ENCODE measurements at regions not wholly inside any gene's neighbourhood (a gene's known extent, or its start where the extent isn't known, plus 50 kb on each side); places are given as distances from the start of the nearest gene placed in this dataset.
"Not testable (repeated sequence)": the region's sequence is repeated elsewhere in the genome, so short reads cannot be mapped to it uniquely, and the experiment has no call there.

DNA sequence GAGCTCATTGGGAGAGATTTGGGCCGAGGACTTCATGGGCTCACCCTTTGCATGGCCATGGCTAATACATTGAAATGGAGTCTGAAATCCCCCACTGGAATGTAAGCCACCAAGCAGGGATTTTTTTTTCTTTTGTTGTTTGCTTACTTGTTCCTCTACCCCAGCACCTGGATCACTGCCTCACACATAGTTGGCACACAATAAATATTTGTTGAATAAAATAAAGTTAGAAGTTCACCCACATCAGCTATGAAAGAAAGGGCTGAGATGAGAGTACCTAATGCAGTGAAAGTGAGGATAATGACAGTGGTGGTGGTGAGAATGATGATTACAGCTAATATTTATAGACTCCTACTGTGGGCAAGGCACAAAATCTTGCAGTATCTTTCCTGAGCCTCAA lies 98.1 kb upstream of the ANXA1 start:
- DNase-seq, result no peak

DNA sequence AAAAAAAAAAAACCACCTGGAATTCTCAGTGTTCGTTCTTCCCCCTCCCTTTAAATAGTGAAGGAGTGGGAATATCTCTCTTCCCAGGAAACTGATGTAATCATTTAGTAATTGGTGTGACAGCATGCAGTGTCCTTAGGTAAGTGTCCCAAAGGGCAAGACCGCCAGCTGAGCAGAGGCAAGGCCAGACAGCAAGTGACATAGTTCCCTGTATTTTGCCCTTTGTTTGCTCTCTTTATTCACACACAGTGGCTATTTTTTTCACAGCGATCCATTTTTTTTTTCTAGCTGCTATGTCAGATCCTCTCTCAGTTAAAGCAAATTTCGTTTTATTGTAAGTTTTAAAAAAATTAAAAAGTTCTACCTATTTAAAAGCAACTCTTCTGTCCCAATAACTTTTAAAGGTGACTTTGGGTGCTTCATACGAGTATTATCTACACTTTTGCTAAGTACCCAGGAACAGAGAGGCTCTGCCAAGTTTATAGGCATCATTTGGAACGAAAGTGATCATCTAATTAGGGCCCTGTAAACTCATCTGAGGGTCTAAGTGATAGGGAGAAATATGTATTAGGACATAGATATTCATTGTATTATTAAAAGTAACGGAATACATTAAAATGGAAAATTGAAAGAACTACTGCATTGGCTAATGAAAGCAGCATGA lies 98.2 kb upstream of the ALDH1A1 start:
- DNase-seq, result no peak

GRCh38 chr9:73050065-73050816 lies 97.4 kb upstream of the ALDH1A1 start:
- no peak for DNase-seq

DNA sequence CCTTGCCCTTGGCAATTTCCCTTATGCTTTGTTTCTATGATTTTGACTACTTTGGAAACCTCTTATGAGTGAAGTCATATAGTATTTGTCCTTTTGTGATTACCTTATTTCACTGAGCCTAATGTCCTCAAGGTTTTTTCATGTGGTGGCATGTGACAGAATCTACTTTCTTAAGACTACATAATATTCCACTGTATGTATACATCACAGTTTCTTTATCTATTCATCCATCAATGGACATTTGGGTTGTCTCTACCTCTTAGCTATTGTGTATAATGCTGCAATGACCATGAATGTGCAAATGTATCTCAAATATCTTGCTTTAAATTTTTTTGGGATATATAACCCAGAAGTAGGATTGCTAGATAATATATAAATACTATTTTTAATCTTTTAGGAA lies 96.4 kb upstream of the ALDH1A1 start:
- no peak for DNase-seq

DNA sequence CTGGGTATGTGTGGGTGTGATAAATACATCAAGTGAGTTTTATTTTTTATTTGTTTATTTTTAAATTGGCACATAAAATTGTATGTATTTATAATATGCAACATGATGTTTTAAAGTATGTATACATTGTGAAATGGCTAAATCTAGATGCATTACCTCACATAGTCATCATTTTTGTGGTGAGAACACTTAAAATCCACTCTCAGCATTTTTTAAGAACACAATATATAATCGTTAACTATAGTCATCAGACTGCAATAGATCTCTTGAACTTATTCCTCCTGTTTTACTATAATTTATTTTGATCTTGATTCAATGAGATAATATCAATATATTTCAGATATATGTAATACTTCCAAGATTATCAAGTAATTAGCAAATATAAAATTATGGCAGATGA lies 93.9 kb upstream of the ALDH1A1 start:
- no peak for DNase-seq

GRCh38 chr9:73044776-73045175 lies 91.9 kb upstream of the ALDH1A1 start:
- not testable (repeated sequence) for DNase-seq

GRCh38 chr9:73042155-73042554 lies 89.3 kb upstream of the ALDH1A1 start:
- DNase-seq, result no peak

- DNase-seq, result peak in 1 of 2 experiments; percentile 6
Measured at GRCh38 chr9:73039271-73040263, 86.7 kb upstream of the ALDH1A1 start.

GRCh38 chr9:73038613-73039012 lies 85.8 kb upstream of the ALDH1A1 start:
- no peak for DNase-seq

GRCh38 chr9:73038089-73038509 lies 85.2 kb upstream of the ALDH1A1 start:
- DNase-seq, result peak in 1 of 2 experiments; percentile 0

GRCh38 chr9:73037613-73038012 lies 84.8 kb upstream of the ALDH1A1 start:
- DNase-seq, result no peak

DNA sequence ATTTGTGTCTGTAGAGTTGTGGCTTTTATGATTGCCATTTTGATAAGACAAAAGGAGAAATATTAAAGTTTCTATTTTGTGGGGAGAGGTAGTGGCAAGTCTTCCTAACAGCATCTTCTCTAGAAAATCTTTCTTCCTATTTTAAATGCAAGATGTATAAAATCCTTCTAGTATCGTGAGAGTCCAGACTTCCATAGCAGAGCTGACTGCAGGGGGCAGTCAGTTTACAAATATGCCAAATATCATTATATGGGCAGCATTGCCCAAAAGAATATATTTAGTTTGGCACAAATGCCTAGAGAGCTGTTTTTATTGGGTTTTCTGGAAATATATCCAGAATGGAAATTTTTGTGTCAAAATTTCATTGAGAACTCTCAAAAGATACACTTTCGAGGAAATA lies 82.1 kb upstream of the ALDH1A1 start:
- DNase-seq, result no peak

DNA sequence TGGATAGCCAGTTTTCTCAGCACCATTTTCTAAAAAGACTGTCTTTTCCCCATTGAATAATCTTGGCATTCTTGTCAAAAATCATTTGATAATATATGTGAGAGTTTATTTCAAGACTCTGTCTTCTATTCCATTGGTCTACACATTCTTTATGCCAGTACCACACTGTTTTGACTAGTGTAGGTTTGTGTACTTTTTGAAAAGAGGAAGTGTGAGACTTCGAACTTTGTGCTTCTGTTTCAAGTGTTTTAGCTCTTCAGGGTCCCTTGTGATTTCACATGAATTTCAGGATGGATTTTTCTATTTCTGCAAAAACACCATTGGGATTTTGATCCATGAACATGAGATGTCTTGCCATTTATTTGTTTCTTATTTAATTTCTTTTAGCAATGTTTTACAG lies 78.5 kb upstream of the ALDH1A1 start:
- no peak for DNase-seq

GRCh38 chr9:73030370-73031030 lies 77.6 kb upstream of the ALDH1A1 start:
- DNase-seq, result no peak

GRCh38 chr9:73029346-73029745 lies 76.5 kb upstream of the ALDH1A1 start:
- DNase-seq, result no peak

DNA sequence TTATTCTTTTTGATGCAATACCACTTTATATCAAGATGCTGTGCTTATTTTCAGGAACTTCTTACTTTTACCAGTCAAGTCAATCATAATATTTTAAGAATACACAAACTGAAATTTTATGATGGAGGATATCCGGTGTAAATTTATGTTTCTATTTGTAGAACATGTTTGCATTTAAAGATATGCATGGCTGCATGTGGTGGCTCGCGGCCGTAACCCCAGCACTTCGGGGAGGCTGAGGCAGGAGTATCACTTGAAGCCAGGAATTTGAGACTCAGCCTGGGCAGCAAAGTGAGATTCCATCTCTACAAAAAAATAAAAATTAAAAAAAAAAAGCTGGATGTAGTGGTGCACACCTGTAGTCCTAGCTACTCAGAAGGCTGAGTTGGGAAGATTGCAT lies 73.5 kb upstream of the ALDH1A1 start:
- DNase-seq, result no peak

DNA sequence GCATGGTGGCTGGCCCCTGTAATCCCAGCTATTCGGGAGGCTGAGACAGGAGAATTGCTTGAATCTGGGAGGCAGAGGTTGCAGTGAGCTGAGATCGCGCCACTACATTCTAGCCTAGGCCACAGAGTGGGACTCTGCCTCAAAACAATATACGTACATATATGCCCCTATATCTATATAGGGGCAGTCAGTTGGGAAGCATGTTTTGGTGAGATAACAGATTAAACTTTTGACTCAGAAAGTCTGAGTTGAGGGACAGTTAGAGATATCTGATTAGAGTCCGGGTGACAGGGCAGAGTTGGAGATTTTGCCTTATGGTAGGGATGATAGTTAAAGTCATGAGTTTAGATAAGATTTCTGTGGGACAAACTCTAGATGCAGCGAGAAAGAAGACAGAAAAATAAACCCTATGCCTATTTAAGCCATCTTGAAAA lies 71.8 kb upstream of the ALDH1A1 start:
- no peak for DNase-seq

GRCh38 chr9:73023025-73023541 lies 70.2 kb upstream of the ALDH1A1 start:
- DNase-seq, result peak; percentile 9 to 29

DNA sequence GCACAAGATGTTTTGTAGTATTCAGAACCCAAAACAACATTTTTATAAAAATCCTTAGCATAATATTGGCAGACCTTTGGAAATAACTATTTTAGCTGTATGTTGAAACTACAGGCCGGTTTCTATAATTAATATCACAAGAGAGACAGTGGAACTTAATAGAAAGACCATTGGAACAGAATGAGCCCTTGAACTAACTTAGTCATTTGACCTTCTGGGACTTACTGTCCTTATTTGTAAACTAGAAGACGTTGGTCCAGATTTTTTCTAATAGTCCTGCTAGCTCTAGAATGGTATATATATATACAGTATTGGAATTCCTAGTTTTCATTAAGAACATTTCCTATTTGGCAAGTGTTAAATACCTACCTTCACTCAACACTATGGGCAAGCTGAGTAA lies 69.5 kb upstream of the ALDH1A1 start:
- no peak for DNase-seq

DNA sequence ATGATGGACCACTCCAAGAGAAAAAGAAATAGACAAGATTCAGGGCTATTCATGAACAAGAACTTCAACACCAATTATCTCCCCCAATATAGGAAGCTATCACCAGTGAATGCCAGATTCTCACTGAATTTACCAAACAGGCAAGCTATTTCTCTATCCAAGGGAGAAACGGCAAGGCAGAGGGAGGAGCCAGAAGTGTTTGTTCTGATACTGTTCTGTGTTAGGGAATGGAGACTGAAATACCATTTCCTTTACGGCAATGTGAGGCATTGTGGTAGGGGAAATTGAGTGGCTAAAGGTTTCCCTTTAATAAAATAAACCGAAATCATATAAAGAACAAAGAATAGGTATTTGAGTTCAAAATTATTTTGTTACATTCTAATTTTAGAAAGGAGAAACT lies 68.0 kb upstream of the ALDH1A1 start:
- DNase-seq, result no peak

GRCh38 chr9:73014011-73014410 lies 61.2 kb upstream of the ALDH1A1 start:
- DNase-seq, result no peak

DNA sequence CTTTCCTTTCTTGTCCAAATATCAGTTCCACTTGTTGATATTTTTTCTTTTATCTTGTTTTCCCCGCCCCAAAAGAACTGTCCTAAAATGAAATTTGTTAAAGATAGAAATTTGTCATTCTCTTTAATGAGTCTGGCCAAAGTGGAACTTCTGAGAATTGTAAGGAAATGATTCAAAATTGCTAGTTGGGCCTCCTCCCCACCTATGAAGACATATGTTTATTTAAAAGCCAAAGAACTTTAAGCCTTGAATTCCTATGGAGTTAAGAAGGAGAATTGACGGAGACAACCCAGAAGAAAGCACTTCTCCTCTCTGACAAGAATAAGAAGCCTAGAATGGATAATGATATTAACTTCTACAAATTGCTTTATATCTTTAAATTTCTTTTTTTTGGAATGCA lies 59.1 kb upstream of the ALDH1A1 start:
- DNase-seq, result no peak
